AG09309 (cell line): ENCODE measurements at regions not wholly inside any gene's neighbourhood (a gene's known extent, or its start where the extent isn't known, plus 50 kb on each side); places are given as distances from the start of the nearest gene placed in this dataset.
"Not testable (repeated sequence)": the region's sequence is repeated elsewhere in the genome, so short reads cannot be mapped to it uniquely, and the experiment has no call there.

ENCODE experiments used
- DNase-seq: peaks from one replicate; pipeline ENCODE4 v3.0.0-alpha.2; 2010; ENCODE audit warnings: low read depth
- H3K4me3 ChIP-seq: 2 replicates; pipeline ENCODE4 v1.5.1; 2011; ENCODE audit warnings: mild to moderate bottlenecking, low read depth, low read length, moderate library complexity; ENCODE audit not compliant: control insufficient read depth
- CTCF ChIP-seq: IDR thresholded peaks from 2 replicates; pipeline ENCODE4 v1.5.1; 2011; ENCODE audit warnings: mild to moderate bottlenecking, low read depth, low read length, inconsistent platforms; ENCODE audit not compliant: insufficient read depth, control insufficient read depth; ENCODE audit errors: missing control alignments

DNA sequence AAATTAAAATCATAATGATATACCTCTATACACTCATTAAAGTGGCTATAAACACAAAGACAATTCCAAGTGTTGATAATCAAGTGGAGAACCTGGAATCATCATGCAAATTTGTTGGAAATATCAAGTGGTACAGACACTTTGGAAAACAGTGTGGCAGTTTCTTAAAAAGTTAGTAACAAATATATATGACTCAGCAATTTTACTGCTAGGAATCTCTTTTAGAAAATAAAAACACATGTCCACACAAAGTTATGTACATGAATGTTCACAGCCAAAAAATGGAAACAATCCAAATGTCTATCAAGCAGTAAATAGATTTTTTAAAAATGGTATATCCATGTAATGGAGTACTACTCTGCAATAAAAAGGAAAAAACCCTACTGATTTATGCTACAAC, 375.6 kb downstream of the HLX start:
- TF ChIP-seq CTCF: no peak
- H3K4me3 ChIP-seq: no peak overlapping the region
- DNase-seq: no peak

DNA sequence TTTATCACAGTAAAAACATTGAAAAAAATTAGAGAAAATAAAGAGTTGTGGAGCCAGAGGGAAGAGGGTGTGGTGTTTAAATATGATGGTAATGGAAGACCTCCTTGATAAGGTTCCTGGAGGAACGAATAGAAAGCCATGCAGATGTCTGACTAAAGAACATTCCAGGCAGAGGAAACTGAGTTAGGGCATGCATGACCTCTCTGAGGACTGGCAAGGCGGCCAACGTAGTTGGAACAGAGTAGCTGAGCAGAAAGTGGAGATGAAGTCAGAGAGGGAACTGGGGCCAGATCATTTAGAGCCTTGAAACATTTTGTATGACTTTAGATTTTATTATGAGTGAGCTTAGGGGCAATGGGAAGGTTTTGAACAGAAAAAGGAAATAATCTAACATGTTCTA, 377.5 kb downstream of the HLX start:
- H3K4me3 ChIP-seq: no peak overlapping the region
- no peak for TF ChIP-seq CTCF

DNA sequence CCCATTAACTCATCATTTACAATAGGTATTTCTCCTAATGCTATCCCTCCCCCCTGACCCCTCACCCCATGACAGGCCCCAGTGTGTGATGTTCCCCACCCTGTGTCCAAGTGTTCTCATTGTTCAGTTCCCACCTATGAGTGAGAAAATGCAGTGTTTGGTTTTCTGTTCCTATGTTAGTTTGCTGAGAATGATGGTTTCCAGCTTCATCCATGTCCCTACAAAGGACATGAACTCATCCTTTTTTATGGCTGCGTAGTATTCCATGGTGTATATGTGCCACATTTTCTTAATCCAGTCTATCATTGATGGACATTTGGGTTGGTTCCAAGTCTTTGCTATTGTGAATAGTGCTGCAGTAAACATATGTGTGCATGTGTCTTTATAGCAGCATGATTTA, 378.3 kb downstream of the HLX start:
- H3K4me3 ChIP-seq, DNase-seq: not testable (repeated sequence)

More for the DNA sequence above, 377.5 kb downstream of the HLX start:
- no peak for DNase-seq

DNA sequence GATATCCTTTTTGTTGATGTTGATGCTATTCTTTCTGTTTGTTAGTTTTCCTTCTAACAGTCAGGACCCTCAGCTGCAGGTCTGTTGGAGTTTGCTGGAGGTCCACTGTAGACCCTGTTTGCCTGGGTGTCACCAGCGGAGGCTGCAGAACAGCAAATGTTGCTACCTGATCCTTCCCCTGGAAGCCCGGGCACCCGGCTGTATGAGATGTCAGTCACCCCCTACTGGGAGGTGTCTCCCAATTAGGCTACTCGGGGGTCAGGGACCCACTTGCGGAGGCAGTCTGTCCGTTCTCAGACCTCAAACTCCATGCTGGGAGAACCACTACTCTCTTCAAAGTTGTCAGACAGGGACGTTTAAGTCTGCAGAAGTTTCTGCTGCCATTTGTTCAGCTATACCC, 383.4 kb downstream of the HLX start:
- not testable (repeated sequence) for H3K4me3 ChIP-seq, DNase-seq

DNA sequence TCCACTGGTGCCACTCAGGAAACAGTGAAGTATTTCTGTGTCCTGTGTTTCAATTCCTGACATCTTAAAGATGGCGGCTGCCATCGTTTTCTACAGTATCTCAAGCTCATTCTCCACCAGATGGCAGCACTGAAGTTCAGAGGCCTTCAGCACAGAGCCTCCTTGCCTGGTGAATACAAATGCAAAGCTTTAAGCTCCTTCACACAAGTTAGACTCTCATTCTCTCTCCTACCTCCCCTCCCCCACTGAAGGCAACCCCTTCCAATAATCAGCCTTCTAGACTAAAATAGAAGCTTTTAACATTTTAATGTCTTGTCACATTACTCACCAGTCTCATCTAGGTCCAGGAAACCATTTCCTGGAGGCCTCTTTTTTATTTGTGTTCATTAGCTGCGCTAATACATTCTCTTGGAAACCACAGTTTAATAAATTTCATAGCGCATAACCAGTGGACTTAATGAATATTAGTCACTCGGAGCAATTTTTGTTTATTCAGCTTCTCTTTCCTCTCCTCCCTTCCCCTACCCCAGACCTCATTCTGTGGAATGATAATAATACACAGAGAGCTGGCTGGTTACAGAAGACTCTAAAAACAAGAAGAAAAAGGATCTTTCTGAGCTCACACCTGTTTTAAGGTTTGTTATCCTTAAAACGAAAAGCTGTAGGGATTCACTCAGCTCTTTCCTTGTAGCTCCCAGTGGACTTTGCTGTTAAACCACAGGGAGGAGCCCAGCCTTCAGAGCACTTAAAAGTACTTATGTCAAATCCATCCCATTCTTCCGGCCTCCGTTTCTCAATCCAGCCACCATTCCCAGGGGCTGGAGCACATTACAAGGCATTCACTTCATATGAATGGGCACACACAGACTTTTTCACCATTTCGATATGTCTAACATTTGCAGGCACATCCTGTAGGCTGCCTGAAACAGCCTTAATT, 384.9 kb downstream of the HLX start:
- peak; percentile 79 for DNase-seq
- no peak overlapping the region for H3K4me3 ChIP-seq
- peak; percentile 77 for TF ChIP-seq CTCF

GRCh38 chr1:221264848-221265247, 385.6 kb downstream of the HLX start:
- no peak overlapping the region for H3K4me3 ChIP-seq
- no peak for DNase-seq
- no peak for TF ChIP-seq CTCF

GRCh38 chr1:221268295-221268694, 389.1 kb downstream of the HLX start:
- no peak for TF ChIP-seq CTCF
- DNase-seq: peak; percentile 68
- no peak overlapping the region for H3K4me3 ChIP-seq
